Neural progenitor cell (in vitro differentiated cells): ENCODE measurements at regions not wholly inside any gene's neighbourhood (a gene's known extent, or its start where the extent isn't known, plus 50 kb on each side); places are given as distances from the start of the nearest gene placed in this dataset.

Experiments used
- DNase-seq: peaks from one replicate; pipeline ENCODE4 v3.0.0-alpha.2; 2016; ENCODE audit warnings: low spot score
- H2AFZ ChIP-seq: fragments of 200-600 bp; sonication (generic); replicated peaks from 2 replicates; pipeline ENCODE4 v1.6.1; 2016; ENCODE audit warnings: antibody characterized with exemption
- H3F3A ChIP-seq: fragments of 200-600 bp; sonication (generic); 2 replicates; pipeline ENCODE4 v1.6.1; 2016; ENCODE audit warnings: antibody characterized with exemption, low read depth
- H3K27ac ChIP-seq: fragments of 200-600 bp; sonication (generic); 2 replicates; pipeline ENCODE4 v1.5.1; 2016; ENCODE audit warnings: mild to moderate bottlenecking
- H3K27me3 ChIP-seq: fragments of 200-600 bp; sonication (generic); 2 replicates; pipeline ENCODE4 v1.6.1; 2016; ENCODE audit warnings: mild to moderate bottlenecking, moderate library complexity
- H3K36me3 ChIP-seq: fragments of 200-600 bp; sonication (generic); 2 replicates; pipeline ENCODE4 v1.5.1; 2016
- H3K4me1 ChIP-seq: fragments of 200-600 bp; sonication (generic); 2 replicates; pipeline ENCODE4 v1.6.1; 2016; ENCODE audit warnings: mixed run types
- H3K4me2 ChIP-seq: fragments of 200-600 bp; sonication (generic); 2 replicates; pipeline ENCODE4 v1.6.1; 2016
- H3K4me3 ChIP-seq: fragments of 200-600 bp; sonication (generic); 2 replicates; pipeline ENCODE4 v1.5.1; 2016
- H3K79me2 ChIP-seq: fragments of 200-600 bp; sonication (generic); 2 replicates; pipeline ENCODE4 v1.6.1; 2016; ENCODE audit warnings: low read depth
- H3K9ac ChIP-seq: fragments of 200-600 bp; sonication (generic); 2 replicates; pipeline ENCODE4 v1.6.1; 2016
- H3K9me3 ChIP-seq: fragments of 200-600 bp; sonication (generic); 2 replicates; pipeline ENCODE4 v1.5.1; 2016; ENCODE audit warnings: low read depth
- H4K20me1 ChIP-seq: fragments of 200-600 bp; sonication (generic); 2 replicates; pipeline ENCODE4 v1.6.1; 2016; ENCODE audit warnings: low read depth
- H3K27ac Mint-ChIP-seq: 3 replicates; pipeline ENCODE4 v1.8.0; 2021; ENCODE audit warnings: mixed read lengths
- H3K27me3 Mint-ChIP-seq: 2 replicates; pipeline ENCODE4 v1.8.0; 2022; ENCODE audit warnings: low read depth, mild to moderate bottlenecking, inconsistent platforms, moderate library complexity, mixed read lengths; ENCODE audit not compliant: insufficient read depth
- H3K36me3 Mint-ChIP-seq: 3 replicates; pipeline ENCODE4 v1.8.0; 2021; ENCODE audit warnings: mixed read lengths
- H3K4me1 Mint-ChIP-seq: 3 replicates; pipeline ENCODE4 v1.8.0; 2021; ENCODE audit warnings: mixed read lengths
- H3K4me3 Mint-ChIP-seq: 3 replicates; pipeline ENCODE4 v1.8.0; 2021; ENCODE audit warnings: mild to moderate bottlenecking, moderate library complexity, mixed read lengths
- H3K9me3 Mint-ChIP-seq: 3 replicates; pipeline ENCODE4 v1.8.0; 2020; ENCODE audit warnings: mixed read lengths
- EZH2 ChIP-seq: fragments of 200-600 bp; sonication (generic); IDR thresholded peaks from 2 replicates; pipeline ENCODE4 v1.6.1; 2017; ENCODE audit warnings: antibody characterized with exemption, mild to moderate bottlenecking, moderate library complexity
- EZH2phosphoT487 ChIP-seq: fragments of 200-600 bp; sonication (generic); IDR thresholded peaks from 2 replicates; pipeline ENCODE4 v1.6.1; 2017; ENCODE audit warnings: antibody characterized with exemption
- TF ChIP-seq, protein P1 (sequence below): fragments of 200-600 bp; sonication (generic); IDR thresholded peaks from 2 replicates; pipeline ENCODE4 v1.5.1; 2017; ENCODE audit warnings: antibody characterized with exemption, mild to moderate bottlenecking

GRCh38 chr3:178056868-178057267, 479.4 kb upstream of the KCNMB2 start:
- Histone ChIP-seq H3F3A (no peaks in the 10 kb centered on the region), H3K4me2 (no peak overlapping the region), H3K27me3 (no peaks in the 10 kb centered on the region), H3K9ac (no peak overlapping the region), H3K36me3 (no peaks in the 10 kb centered on the region), H3K4me3 (no peak overlapping the region), H2AFZ (no peak overlapping the region), H4K20me1 (no peaks in the 10 kb centered on the region), H3K9me3 (no peaks in the 10 kb centered on the region), H3K79me2 (no peaks in the 10 kb centered on the region), H3K27ac (no peak overlapping the region), H3K4me1 (no peaks in the 10 kb centered on the region)
- no peak for DNase-seq
- Mint-ChIP-seq H3K4me3 (no peak overlapping the region), H3K9me3 (no peaks in the 10 kb centered on the region), H3K36me3 (no peaks in the 10 kb centered on the region), H3K27me3 (no peaks in the 10 kb centered on the region), H3K4me1 (peaks cover 7% of the 10 kb centered on the region), H3K27ac (no peak overlapping the region)
- TF ChIP-seq EZH2phosphoT487 (no peak), EZH2 (no peak)
- TF ChIP-seq, protein P1, sequence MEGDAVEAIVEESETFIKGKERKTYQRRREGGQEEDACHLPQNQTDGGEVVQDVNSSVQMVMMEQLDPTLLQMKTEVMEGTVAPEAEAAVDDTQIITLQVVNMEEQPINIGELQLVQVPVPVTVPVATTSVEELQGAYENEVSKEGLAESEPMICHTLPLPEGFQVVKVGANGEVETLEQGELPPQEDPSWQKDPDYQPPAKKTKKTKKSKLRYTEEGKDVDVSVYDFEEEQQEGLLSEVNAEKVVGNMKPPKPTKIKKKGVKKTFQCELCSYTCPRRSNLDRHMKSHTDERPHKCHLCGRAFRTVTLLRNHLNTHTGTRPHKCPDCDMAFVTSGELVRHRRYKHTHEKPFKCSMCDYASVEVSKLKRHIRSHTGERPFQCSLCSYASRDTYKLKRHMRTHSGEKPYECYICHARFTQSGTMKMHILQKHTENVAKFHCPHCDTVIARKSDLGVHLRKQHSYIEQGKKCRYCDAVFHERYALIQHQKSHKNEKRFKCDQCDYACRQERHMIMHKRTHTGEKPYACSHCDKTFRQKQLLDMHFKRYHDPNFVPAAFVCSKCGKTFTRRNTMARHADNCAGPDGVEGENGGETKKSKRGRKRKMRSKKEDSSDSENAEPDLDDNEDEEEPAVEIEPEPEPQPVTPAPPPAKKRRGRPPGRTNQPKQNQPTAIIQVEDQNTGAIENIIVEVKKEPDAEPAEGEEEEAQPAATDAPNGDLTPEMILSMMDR: no peak

DNA sequence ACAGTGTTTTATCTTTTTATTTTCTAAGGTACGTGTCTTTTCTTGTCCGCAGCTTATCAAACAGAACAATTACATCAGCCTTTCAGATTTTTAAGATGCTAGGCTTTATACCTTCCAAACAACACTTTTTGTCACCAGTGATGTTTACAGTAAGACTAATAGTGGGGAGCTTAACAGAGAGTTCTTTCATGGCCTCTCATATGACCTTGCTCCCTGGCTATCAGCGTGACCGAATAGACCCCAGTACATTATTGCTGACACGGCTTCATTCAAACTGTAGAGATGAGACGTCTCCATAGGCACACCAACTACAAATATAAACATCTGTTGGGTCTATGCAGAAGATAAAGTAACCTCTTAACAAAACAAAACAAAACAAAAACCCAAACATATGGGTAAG, 477.6 kb upstream of the KCNMB2 start:
- Histone ChIP-seq H3K27me3 (no peaks in the 10 kb centered on the region), H3K36me3 (no peaks in the 10 kb centered on the region), H4K20me1 (no peaks in the 10 kb centered on the region), H3K4me1 (no peaks in the 10 kb centered on the region), H3K9me3 (no peaks in the 10 kb centered on the region), H3K79me2 (no peaks in the 10 kb centered on the region), H3F3A (no peaks in the 10 kb centered on the region), H3K27ac (no peak overlapping the region), H2AFZ (no peak overlapping the region), H3K4me2 (no peak overlapping the region), H3K9ac (no peak overlapping the region), H3K4me3 (no peak overlapping the region)
- Mint-ChIP-seq H3K27me3 (no peaks in the 10 kb centered on the region), H3K4me1 (peaks cover 7% of the 10 kb centered on the region), H3K36me3 (no peaks in the 10 kb centered on the region), H3K27ac (no peak overlapping the region), H3K9me3 (no peaks in the 10 kb centered on the region), H3K4me3 (no peak overlapping the region)
- DNase-seq: no peak
- no peak for TF ChIP-seq EZH2phosphoT487
- TF ChIP-seq EZH2: no peak
- TF ChIP-seq, protein P1: no peak

GRCh38 chr3:178059119-178059518, 477.1 kb upstream of the KCNMB2 start:
- TF ChIP-seq, protein P1: no peak
- TF ChIP-seq EZH2: no peak
- TF ChIP-seq EZH2phosphoT487: no peak
- H3K79me2 ChIP-seq: no peaks in the 10 kb centered on the region
- H3K4me3 Mint-ChIP-seq: no peak overlapping the region

GRCh38 chr3:178059836-178060235, 476.4 kb upstream of the KCNMB2 start:
- no peaks in the 10 kb centered on the region for H3K36me3 Mint-ChIP-seq
- Histone ChIP-seq H3K4me1 (no peaks in the 10 kb centered on the region), H3F3A (no peaks in the 10 kb centered on the region), H3K79me2 (no peaks in the 10 kb centered on the region), H3K9me3 (no peaks in the 10 kb centered on the region), H3K4me3 (no peak overlapping the region), H3K9ac (no peak overlapping the region), H4K20me1 (no peaks in the 10 kb centered on the region), H3K36me3 (no peaks in the 10 kb centered on the region), H3K27me3 (no peaks in the 10 kb centered on the region), H2AFZ (peak overlapping the region; percentile 7), H3K4me2 (no peak overlapping the region), H3K27ac (no peak overlapping the region)
- H3K4me1 Mint-ChIP-seq: peaks cover 2% of the 10 kb centered on the region
- H3K9me3 Mint-ChIP-seq: no peaks in the 10 kb centered on the region
- H3K27ac Mint-ChIP-seq: no peak overlapping the region
- no peak overlapping the region for H3K4me3 Mint-ChIP-seq
- no peak for TF ChIP-seq EZH2
- no peak for DNase-seq
- no peaks in the 10 kb centered on the region for H3K27me3 Mint-ChIP-seq

More at GRCh38 chr3:178059119-178059518, 477.1 kb upstream of the KCNMB2 start:
- no peaks in the 10 kb centered on the region for H3K9me3 Mint-ChIP-seq
- peaks cover 7% of the 10 kb centered on the region for H3K4me1 Mint-ChIP-seq
- Histone ChIP-seq H3F3A (no peaks in the 10 kb centered on the region), H3K9ac (no peak overlapping the region), H3K4me3 (no peak overlapping the region), H3K4me2 (no peak overlapping the region), H2AFZ (no peak overlapping the region), H3K27ac (no peak overlapping the region), H3K27me3 (no peaks in the 10 kb centered on the region), H4K20me1 (no peaks in the 10 kb centered on the region), H3K36me3 (no peaks in the 10 kb centered on the region), H3K9me3 (no peaks in the 10 kb centered on the region), H3K4me1 (no peaks in the 10 kb centered on the region)
- DNase-seq: no peak
- H3K27me3 Mint-ChIP-seq: no peaks in the 10 kb centered on the region
- no peaks in the 10 kb centered on the region for H3K36me3 Mint-ChIP-seq
- no peak overlapping the region for H3K27ac Mint-ChIP-seq
